Vagina (tissue), 2 donors: ENCODE measurements at regions not wholly inside any gene's neighbourhood (a gene's known extent, or its start where the extent isn't known, plus 50 kb on each side); places are given as distances from the start of the nearest gene placed in this dataset.
A peak's percentile ranks its signal among the peaks of the same experiment; 100 is the strongest.

Source experiments
- DNase-seq, 2 donors: peaks; one replicate each; pipeline ENCODE4 v3.0.0-alpha.2; 2017; ENCODE audit errors: extremely low spot score in 2 of 2
- H3K27ac ChIP-seq: fragments of 200-600 bp; sonication (generic); one replicate; pipeline ENCODE4 v1.5.1; 2019
- H3K27me3 ChIP-seq: fragments of 200-600 bp; sonication (generic); one replicate; pipeline ENCODE4 v1.5.1; 2019
- H3K36me3 ChIP-seq, 2 donors: fragments of 200-600 bp; sonication (generic); one replicate each; pipeline ENCODE4 v1.5.1; 2017 to 2019
- H3K4me1 ChIP-seq: fragments of 200-600 bp; sonication (generic); one replicate; pipeline ENCODE4 v1.5.1; 2019
- H3K4me3 ChIP-seq, 2 donors: fragments of 200-600 bp; sonication (generic); 1 replicate in 1 of 2; 2 replicates in 1 of 2; pipeline ENCODE4 v1.5.1; 2016 to 2019
- H3K9me3 ChIP-seq: fragments of 200-600 bp; sonication (generic); one replicate; pipeline ENCODE4 v1.5.1; 2019
- POLR2A ChIP-seq, 2 donors: fragments of 450-650 bp; IDR thresholded peaks; one replicate each; pipeline ENCODE4 v1.6.1; 2017; ENCODE audit warnings: antibody characterized with exemption in 2 of 2, mild to moderate bottlenecking in 2 of 2, moderate library complexity in 2 of 2
- POLR2AphosphoS5 ChIP-seq, 2 donors: sonication (generic); formaldehyde crosslinking; IDR thresholded peaks; one replicate each; pipeline ENCODE4 v1.9.0; 2017; ENCODE audit warnings: antibody characterized with exemption in 2 of 2, mild to moderate bottlenecking in 2 of 2, low read depth in 1 of 2; ENCODE audit not compliant: insufficient read depth in 1 of 2
- intact Hi-C: fragments of 100-400 bp; cut with DNase I; formaldehyde crosslinking; loops from one replicate; pipeline ENCODE4 v1.15.1; 2023
- TF ChIP-seq, protein P1 (sequence below), 3 experiments: fragments of 450-650 bp in 2 of 3; fragments of 200-600 bp in 1 of 3; sonication (generic) in 1 of 3; IDR thresholded peaks; one replicate each; pipeline ENCODE4 v1.5.1; 2017 to 2019; ENCODE audit warnings: antibody characterized with exemption in 3 of 3, mild to moderate bottlenecking in 2 of 3, moderate library complexity in 2 of 3

DNA sequence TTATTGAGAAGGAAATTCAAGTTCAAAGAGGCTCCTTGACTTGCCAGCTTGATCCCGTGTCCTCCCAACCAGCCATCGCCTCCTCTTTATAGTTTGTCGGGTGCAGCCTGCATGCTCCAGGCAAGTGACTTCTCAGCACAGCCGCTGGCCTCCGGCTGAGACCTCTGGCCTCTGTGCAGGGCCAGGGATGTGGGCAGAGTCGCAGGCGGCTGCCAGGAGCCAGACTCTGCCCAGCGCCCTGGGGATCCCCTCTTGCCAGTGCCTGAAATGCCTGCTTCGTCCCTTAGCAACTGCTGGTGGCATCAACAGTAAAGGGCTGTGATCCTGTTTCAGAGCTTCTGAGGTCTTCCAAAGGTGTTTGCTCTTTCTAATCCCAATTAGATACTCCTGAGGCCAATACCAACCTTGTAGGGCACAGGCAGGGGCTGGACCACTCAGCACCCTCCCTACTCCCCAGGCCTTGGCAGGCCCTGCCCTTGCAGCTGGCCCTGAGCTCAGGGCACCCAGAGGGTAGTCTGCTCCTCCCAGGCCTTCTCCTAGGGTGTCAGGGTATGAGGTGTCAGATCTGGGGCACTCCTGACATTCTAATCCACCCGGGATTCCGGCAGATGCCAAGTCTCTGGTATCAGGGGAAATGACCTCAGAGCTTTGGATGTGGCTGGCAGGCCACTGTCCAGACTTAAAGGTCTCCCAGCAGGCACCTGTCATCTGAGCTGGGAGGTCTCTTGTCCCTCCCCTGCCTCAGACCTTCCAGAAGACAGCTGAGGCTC is 68.0 kb upstream of the SIAH1 start:
- H3K27ac ChIP-seq: no peak overlapping the region
- no peak for DNase-seq
- TF ChIP-seq POLR2A (IDR thresholded peaks at IDR 0.05) (no peak), POLR2AphosphoS5 (IDR thresholded peaks at IDR 0.05; ENCODE audit: insufficient read depth in 1 of 2, low read depth in 1 of 2) (no peak)
- TF ChIP-seq, protein P1, sequence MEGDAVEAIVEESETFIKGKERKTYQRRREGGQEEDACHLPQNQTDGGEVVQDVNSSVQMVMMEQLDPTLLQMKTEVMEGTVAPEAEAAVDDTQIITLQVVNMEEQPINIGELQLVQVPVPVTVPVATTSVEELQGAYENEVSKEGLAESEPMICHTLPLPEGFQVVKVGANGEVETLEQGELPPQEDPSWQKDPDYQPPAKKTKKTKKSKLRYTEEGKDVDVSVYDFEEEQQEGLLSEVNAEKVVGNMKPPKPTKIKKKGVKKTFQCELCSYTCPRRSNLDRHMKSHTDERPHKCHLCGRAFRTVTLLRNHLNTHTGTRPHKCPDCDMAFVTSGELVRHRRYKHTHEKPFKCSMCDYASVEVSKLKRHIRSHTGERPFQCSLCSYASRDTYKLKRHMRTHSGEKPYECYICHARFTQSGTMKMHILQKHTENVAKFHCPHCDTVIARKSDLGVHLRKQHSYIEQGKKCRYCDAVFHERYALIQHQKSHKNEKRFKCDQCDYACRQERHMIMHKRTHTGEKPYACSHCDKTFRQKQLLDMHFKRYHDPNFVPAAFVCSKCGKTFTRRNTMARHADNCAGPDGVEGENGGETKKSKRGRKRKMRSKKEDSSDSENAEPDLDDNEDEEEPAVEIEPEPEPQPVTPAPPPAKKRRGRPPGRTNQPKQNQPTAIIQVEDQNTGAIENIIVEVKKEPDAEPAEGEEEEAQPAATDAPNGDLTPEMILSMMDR (IDR thresholded peaks at IDR 0.05): no peak
- intact Hi-C loops: no loop called here
- H3K9me3 ChIP-seq: no peaks in the 10 kb centered on the region
- H3K36me3 ChIP-seq: no peaks in the 10 kb centered on the region
- peaks cover 4% of the 10 kb centered on the region for H3K4me1 ChIP-seq
- no peak overlapping the region for H3K4me3 ChIP-seq
- H3K27me3 ChIP-seq: no peaks in the 10 kb centered on the region

DNA sequence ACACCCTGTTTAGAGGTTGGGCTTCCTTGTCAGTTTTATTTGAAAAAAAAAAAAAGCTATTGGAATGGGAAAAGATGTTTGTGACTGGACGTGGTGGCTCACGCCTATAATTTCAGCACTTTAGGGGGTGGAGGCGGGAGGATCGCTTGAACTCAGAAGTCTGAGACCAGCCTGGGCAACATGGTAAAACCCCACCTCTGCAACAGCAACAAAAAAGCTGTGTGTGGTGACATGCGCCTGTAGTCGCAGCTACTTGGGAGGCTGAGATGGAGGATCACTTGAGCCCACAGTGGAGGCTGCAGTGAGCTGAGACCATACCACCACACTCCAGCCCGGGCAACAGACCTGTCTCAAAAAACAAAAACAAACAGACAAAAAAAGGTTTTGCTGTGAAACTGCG is 66.1 kb upstream of the SIAH1 start:
- no peaks in the 10 kb centered on the region for H3K27me3 ChIP-seq
- no peak for DNase-seq
- H3K4me1 ChIP-seq: no peaks in the 10 kb centered on the region
- intact Hi-C loops: no loop called here
- H3K36me3 ChIP-seq: no peaks in the 10 kb centered on the region
- no peaks in the 10 kb centered on the region for H3K9me3 ChIP-seq
- H3K27ac ChIP-seq: no peak overlapping the region
- no peak overlapping the region for H3K4me3 ChIP-seq
- no peak for TF ChIP-seq POLR2A (IDR thresholded peaks at IDR 0.05)
- TF ChIP-seq, protein P1 (IDR thresholded peaks at IDR 0.05): no peak
- no peak for TF ChIP-seq POLR2AphosphoS5 (IDR thresholded peaks at IDR 0.05; ENCODE audit: insufficient read depth in 1 of 2, low read depth in 1 of 2)

DNA sequence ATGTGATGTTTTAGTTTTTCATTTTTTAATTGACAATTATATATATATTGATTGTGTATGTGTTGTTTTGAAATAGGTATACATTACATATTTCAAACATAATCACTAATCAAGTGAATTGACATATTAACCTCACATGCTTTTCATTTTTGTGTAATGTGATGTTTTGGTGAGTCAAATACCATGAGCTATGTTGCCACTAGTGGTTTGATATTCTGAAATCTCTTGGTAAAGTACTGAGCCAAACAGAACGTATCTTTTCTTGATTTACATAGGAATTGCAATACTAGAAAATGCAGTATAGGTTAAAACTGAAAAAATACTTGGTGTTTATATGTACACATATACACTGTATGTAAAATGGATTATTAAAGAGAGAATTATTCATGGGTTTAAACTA is 65.2 kb upstream of the SIAH1 start:
- H3K9me3 ChIP-seq: no peaks in the 10 kb centered on the region
- H3K4me3 ChIP-seq: no peak overlapping the region
- no peak for TF ChIP-seq POLR2A (IDR thresholded peaks at IDR 0.05)
- TF ChIP-seq, protein P1 (IDR thresholded peaks at IDR 0.05): no peak
- TF ChIP-seq POLR2AphosphoS5 (IDR thresholded peaks at IDR 0.05; ENCODE audit: insufficient read depth in 1 of 2, low read depth in 1 of 2): no peak
- DNase-seq: no peak
- peaks cover 2% of the 10 kb centered on the region for H3K4me1 ChIP-seq
- no peak overlapping the region for H3K27ac ChIP-seq
- no peaks in the 10 kb centered on the region for H3K36me3 ChIP-seq
- intact Hi-C loops: no loop called here
- H3K27me3 ChIP-seq: no peaks in the 10 kb centered on the region

DNA sequence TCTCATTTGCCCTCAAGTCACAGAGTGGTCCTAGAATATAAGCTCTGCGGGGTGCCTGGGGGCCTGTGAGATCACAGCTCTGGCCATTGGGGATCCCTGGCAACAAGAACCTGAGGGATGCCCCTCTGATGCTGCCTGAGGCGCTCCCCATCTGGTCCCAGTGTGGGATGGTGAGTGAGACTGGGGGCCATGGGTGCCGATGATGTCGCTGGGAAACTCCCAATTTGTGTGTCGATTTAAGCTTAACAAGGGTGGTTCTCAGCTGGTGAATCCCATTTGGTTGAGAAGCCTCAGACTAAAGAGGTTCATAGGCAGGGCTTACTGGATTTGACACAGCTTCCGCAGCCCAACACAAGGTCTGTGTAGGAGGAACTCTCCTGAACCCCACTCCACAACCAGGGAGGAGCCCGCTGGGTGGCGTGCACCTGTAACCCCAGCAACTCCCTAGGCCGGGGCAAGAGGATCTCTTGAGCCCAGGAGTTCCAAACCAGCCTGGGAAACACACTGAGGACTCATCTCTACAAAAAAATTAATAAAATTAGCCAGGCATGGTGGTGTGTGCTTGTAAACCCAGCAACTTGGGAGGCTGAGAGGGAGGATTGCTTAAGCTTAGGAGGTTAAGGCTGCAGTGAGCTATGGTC is 63.7 kb upstream of the SIAH1 start:
- H3K4me3 ChIP-seq: no peak overlapping the region
- no peak overlapping the region for H3K27ac ChIP-seq
- TF ChIP-seq POLR2A (IDR thresholded peaks at IDR 0.05) (no peak), POLR2AphosphoS5 (IDR thresholded peaks at IDR 0.05; ENCODE audit: insufficient read depth in 1 of 2, low read depth in 1 of 2) (no peak)
- TF ChIP-seq, protein P1 (IDR thresholded peaks at IDR 0.05): no peak
- peak in 1 of 2 donors; percentile 70 for DNase-seq
- H3K4me1 ChIP-seq: peaks cover 16% of the 10 kb centered on the region
- H3K9me3 ChIP-seq: no peaks in the 10 kb centered on the region
- intact Hi-C loops: no loop called here
- no peaks in the 10 kb centered on the region for H3K36me3 ChIP-seq
- no peaks in the 10 kb centered on the region for H3K27me3 ChIP-seq
